Ascending aorta (tissue), 2 donors: ENCODE measurements at regions not wholly inside any gene's neighbourhood (a gene's known extent, or its start where the extent isn't known, plus 50 kb on each side); places are given as distances from the start of the nearest gene placed in this dataset.
"Not testable (repeated sequence)": the region's sequence is repeated elsewhere in the genome, so short reads cannot be mapped to it uniquely, and the experiment has no call there.

Experiments
- DNase-seq, 2 donors: peaks; one replicate each; pipeline ENCODE4 v3.0.0-alpha.2; 2019; ENCODE audit warnings: low spot score in 2 of 2
- H3K27ac ChIP-seq, 2 donors: fragments of 200-600 bp; sonication (generic); one replicate each; pipeline ENCODE4 v1.5.1; 2016 to 2017; ENCODE audit warnings: mild to moderate bottlenecking in 1 of 2
- H3K27me3 ChIP-seq: fragments of 200-600 bp; sonication (generic); one replicate; pipeline ENCODE4 v1.5.1; 2017
- H3K36me3 ChIP-seq, 2 donors: fragments of 200-600 bp; sonication (generic); one replicate each; pipeline ENCODE4 v1.5.1; 2016
- H3K4me1 ChIP-seq, 2 donors: fragments of 200-600 bp; sonication (generic); one replicate each; pipeline ENCODE4 v1.5.1; 2016 to 2017; ENCODE audit warnings: mild to moderate bottlenecking in 1 of 2
- H3K4me3 ChIP-seq, 2 donors: fragments of 200-600 bp; sonication (generic); one replicate each; pipeline ENCODE4 v1.5.1; 2016 to 2017; ENCODE audit warnings: mild to moderate bottlenecking in 1 of 2
- H3K9me3 ChIP-seq, 2 donors: fragments of 200-600 bp; sonication (generic); one replicate each; pipeline ENCODE4 v1.5.1; 2016
- CTCF ChIP-seq, 3 experiments: fragments of 200-600 bp in 2 of 3; fragments of 450-650 bp in 1 of 3; sonication (generic) in 2 of 3; IDR thresholded peaks; one replicate each; pipeline ENCODE4 v1.5.1; 2016 to 2019; ENCODE audit warnings: antibody characterized with exemption in 3 of 3, mild to moderate bottlenecking in 1 of 3, moderate library complexity in 1 of 3
- intact Hi-C: fragments of 100-400 bp; cut with DNase I; formaldehyde crosslinking; loops from one replicate; pipeline ENCODE4 v1.15.1; 2023

- intact Hi-C loops: no loop called here
- peaks cover 0 to 3% of the 10 kb centered on the region in 2 donors for H3K9me3 ChIP-seq
- H3K27ac ChIP-seq: no peak overlapping the region
- H3K4me1 ChIP-seq: no peaks in the 10 kb centered on the region
- H3K27me3 ChIP-seq: no peaks in the 10 kb centered on the region
- no peak overlapping the region for H3K4me3 ChIP-seq
- H3K36me3 ChIP-seq: no peaks in the 10 kb centered on the region
- no peak for TF ChIP-seq CTCF (IDR thresholded peaks at IDR 0.05)
- no peak for DNase-seq
Observed at GRCh38 chr18:56443166-56443907, 195.1 kb downstream of the TXNL1 start.

DNA sequence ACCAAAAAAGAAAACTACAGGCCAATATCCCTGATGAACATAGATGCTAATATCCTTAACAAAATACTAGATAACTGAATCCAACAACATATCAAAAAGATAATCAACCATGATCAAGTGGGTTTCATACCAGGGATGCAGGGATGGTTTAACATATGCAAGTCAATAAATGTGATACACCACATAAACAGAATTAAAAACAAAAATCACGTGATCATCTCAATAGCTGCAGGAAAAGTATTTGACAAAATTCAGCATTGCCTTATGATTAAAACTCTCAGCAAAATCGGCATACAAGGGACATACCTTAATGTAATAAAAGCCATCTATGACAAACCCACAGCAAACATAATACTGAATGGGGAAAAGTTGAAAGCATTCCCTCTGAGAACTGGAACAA, 199.9 kb downstream of the TXNL1 start:
- intact Hi-C loops, H3K27ac ChIP-seq, H3K4me3 ChIP-seq, H3K4me1 ChIP-seq, DNase-seq, H3K9me3 ChIP-seq, H3K27me3 ChIP-seq, H3K36me3 ChIP-seq: not testable (repeated sequence)

- no peaks in the 10 kb centered on the region for H3K4me1 ChIP-seq
- no peaks in the 10 kb centered on the region for H3K27me3 ChIP-seq
- no peak overlapping the region for H3K27ac ChIP-seq
- intact Hi-C loops: no loop called here
- H3K9me3 ChIP-seq: no peaks in the 10 kb centered on the region
- H3K4me3 ChIP-seq: no peak overlapping the region
- no peak for DNase-seq
- H3K36me3 ChIP-seq: no peaks in the 10 kb centered on the region
- TF ChIP-seq CTCF (IDR thresholded peaks at IDR 0.05): no peak
Observed at GRCh38 chr18:56436651-56437050, 201.7 kb downstream of the TXNL1 start.

GRCh38 chr18:56433919-56434318, 204.5 kb downstream of the TXNL1 start:
- H3K27ac ChIP-seq: no peak overlapping the region
- no peaks in the 10 kb centered on the region for H3K36me3 ChIP-seq
- no peak overlapping the region for H3K4me3 ChIP-seq
- no peaks in the 10 kb centered on the region for H3K9me3 ChIP-seq
- no peaks in the 10 kb centered on the region for H3K4me1 ChIP-seq
- TF ChIP-seq CTCF (IDR thresholded peaks at IDR 0.05): no peak
- intact Hi-C loops: no loop called here
- no peak for DNase-seq
- no peaks in the 10 kb centered on the region for H3K27me3 ChIP-seq

- no peaks in the 10 kb centered on the region for H3K27me3 ChIP-seq
- no peaks in the 10 kb centered on the region for H3K36me3 ChIP-seq
- no peak for TF ChIP-seq CTCF (IDR thresholded peaks at IDR 0.05)
- no peak for DNase-seq
- H3K4me1 ChIP-seq: no peaks in the 10 kb centered on the region
- no peak overlapping the region for H3K27ac ChIP-seq
- H3K9me3 ChIP-seq: peaks cover 0 to 7% of the 10 kb centered on the region in 2 donors
- no peak overlapping the region for H3K4me3 ChIP-seq
- intact Hi-C loops: no loop called here
Observed at GRCh38 chr18:56431551-56431950, 206.8 kb downstream of the TXNL1 start.

GRCh38 chr18:56423626-56424025, 214.8 kb downstream of the TXNL1 start:
- Histone ChIP-seq H3K4me3 (no peak overlapping the region), H3K27me3 (no peaks in the 10 kb centered on the region), H3K4me1 (no peaks in the 10 kb centered on the region), H3K9me3 (peaks cover 0 to 7% of the 10 kb centered on the region in 2 donors), H3K36me3 (no peaks in the 10 kb centered on the region), H3K27ac (no peak overlapping the region)
- intact Hi-C loops: no loop called here
- no peak for DNase-seq
- TF ChIP-seq CTCF (IDR thresholded peaks at IDR 0.05): no peak
